ENCODE measurements at regions not wholly inside any gene's neighbourhood (a gene's known extent, or its start where the extent isn't known, plus 50 kb on each side); places are given as distances from the start of the nearest gene placed in this dataset.
"Not testable (repeated sequence)": the region's sequence is repeated elsewhere in the genome, so short reads cannot be mapped to it uniquely, and the experiment has no call there.

DNA sequence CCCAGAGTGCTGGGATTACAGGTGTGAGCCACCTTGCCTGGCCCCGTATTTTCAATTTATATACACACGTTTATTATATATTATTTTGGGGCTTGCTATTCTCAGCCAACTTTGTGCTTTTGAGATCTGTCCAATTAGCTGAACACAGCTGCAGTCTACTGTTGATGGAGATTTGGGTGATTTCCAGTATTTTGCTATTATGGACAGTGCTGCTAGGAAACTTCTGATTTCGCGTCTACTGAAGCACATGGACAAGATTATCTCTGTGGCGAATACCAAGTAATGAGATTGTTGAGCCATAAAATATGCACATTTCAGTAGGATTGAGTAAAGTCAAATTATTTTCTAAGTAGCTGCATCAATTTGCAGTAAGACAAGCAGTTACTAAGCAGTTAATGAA, 1731.2 kb upstream of the CDH6 start:
- no peak overlapping the region for H3K27ac ChIP-seq
- TF ChIP-seq, protein P1, sequence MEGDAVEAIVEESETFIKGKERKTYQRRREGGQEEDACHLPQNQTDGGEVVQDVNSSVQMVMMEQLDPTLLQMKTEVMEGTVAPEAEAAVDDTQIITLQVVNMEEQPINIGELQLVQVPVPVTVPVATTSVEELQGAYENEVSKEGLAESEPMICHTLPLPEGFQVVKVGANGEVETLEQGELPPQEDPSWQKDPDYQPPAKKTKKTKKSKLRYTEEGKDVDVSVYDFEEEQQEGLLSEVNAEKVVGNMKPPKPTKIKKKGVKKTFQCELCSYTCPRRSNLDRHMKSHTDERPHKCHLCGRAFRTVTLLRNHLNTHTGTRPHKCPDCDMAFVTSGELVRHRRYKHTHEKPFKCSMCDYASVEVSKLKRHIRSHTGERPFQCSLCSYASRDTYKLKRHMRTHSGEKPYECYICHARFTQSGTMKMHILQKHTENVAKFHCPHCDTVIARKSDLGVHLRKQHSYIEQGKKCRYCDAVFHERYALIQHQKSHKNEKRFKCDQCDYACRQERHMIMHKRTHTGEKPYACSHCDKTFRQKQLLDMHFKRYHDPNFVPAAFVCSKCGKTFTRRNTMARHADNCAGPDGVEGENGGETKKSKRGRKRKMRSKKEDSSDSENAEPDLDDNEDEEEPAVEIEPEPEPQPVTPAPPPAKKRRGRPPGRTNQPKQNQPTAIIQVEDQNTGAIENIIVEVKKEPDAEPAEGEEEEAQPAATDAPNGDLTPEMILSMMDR (conservative IDR thresholded peaks at IDR 0.05), result no peak

DNA sequence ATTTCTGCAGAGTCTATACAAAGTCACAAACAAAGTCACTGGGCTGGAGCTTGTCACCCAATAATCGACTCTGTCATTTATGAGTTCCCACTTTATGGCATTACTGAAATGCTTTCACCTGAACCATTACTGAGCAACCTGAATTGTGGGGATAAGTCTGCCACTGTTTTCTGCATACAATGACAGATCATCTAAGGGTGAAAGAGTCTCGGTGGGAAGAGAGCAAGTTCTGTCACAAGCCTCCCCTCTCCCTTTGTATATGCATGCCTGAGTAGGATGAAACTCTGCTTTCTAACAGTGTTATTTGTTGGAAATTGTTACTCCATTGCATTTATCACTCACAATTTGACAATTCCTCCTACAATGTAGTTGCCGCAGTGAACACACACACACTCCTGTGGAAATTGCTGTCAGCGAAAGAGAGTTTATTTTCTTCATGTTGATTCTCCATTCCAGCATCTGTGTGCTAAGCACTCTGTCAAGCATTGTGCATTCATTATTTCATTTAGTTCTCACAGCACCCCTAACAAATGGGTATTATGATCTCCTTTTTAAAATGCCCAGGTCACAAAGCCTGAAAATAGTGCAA, 1732.4 kb upstream of the CDH6 start:
- TF ChIP-seq, protein P1 (conservative IDR thresholded peaks at IDR 0.05), result no peak
- H3K27ac ChIP-seq, result no peak overlapping the region

DNA sequence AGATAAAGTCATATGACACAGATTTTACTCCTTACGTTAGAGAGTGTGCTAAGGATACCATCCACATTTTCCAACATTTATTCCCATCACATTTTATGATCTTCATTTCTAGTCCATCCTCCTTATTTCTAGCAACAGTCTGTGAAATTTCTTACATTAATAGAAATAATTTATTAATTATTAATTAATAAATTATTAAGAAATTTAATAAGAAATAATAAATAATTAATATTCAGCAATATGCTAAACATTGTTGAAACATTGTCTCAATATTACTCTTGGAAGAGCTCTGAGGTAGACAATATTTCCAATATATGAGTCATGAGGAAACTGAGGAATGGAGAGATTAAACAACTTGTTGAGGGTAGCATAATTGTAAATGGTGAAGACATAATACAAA, 1742.5 kb upstream of the CDH6 start:
- H3K27ac ChIP-seq, result not testable (repeated sequence)

DNA sequence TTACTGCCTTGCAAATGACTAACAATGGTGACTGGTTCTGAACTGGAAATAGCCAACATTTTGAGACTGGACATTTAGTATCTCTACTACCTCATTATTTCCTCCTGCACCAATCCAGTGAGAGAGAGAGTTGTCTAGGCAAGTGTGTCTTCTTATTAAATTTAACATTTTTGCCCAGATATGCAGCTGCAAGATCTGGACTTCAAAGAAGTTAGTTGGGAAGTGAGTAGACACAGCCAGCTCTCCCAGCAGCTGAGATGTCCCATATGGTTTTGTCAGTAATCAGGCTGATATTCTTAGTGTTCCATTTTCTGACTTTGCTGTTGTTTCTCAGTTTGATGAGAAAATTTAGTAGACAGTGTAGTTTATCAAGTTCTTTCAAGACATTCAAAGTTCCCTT, 1778.8 kb upstream of the CDH6 start:
- no peak overlapping the region for H3K27ac ChIP-seq
- TF ChIP-seq, protein P1 (conservative IDR thresholded peaks at IDR 0.05), result no peak

DNA sequence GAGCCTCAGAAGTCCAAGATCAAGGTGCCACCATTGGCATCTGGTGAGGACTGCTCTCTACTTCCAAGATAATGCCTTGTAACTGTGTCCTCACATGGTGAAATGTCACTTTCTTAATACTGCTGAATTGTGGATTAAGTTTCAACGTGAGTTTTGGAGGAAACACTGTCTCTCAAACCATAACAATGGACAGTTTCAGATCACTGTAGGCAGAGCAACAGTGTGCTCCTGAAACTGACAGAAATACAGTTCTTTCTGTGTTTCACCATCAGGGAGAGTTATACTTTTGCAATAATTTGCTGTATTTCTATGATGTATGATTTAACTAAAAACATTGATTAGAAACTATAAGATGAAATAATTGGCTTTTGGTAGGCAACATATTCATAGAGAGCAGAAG, 1780.5 kb upstream of the CDH6 start:
- no peak overlapping the region for H3K27ac ChIP-seq
- TF ChIP-seq, protein P1 (conservative IDR thresholded peaks at IDR 0.05), result no peak

DNA sequence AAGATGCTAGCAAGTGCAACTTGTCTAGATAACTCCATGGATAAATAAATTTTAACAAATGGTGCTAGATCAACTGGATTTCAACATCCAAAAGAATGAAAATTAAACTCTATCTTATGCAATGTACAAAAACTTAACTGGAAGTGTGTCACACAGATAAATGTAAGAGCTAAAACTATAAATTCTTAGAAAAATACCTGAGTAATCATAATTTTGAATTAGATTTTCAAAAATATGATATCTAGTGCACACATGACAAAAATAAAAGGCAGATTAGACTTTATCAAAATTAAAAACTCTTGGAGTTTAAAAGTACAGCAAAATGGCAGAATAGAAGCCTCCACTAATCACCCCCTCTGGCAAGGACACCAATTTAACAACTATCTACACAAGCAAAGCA, 1791.2 kb upstream of the CDH6 start:
- no peak overlapping the region for H3K27ac ChIP-seq
- TF ChIP-seq, protein P1 (conservative IDR thresholded peaks at IDR 0.05), result no peak

DNA sequence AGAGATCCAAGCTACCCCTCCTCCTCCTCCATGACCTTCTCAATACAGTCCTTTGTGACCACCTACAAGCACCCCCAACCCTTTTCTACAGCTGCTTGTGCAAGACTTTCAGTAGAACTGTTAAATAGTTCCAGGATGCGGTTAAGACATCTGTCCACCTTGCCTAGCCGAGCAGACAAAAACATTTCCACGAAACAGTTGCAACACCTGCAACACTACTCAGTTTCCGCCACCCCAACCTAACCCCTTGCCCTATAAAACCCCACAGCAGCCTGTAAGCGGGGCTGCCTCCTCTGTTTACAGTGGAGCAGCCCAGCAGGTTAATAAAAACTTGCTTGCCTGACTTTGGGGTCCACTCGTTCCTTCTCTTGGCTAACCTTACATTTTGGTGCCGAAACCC, 1803.5 kb upstream of the CDH6 start:
- TF ChIP-seq, protein P1 (conservative IDR thresholded peaks at IDR 0.05), result no peak
- no peak overlapping the region for H3K27ac ChIP-seq

DNA sequence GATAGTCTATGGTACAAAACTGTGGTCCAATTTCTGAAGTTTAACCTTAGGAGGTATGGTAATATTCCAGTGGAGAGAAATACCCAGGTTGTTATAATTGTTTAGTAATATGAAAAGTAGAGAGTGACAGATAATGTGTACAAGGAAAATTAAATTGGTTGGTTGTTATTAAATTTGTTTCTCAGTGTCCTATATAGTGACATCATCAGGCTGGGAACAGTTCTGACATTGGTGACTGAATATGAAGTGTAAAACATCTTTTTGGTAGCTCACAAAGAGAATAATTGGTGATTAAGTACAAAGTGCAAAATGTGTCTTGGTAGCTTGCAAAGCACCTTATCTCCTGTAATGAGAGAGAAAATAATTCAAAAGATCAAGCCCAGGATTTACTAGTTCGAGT, 1806.1 kb upstream of the CDH6 start:
- TF ChIP-seq, protein P1 (conservative IDR thresholded peaks at IDR 0.05), result no peak
- H3K27ac ChIP-seq, result no peak overlapping the region

Data from VCaP (cell line).